ENCODE measurements at regions not wholly inside any gene's neighbourhood (a gene's known extent, or its start where the extent isn't known, plus 50 kb on each side); places are given as distances from the start of the nearest gene placed in this dataset.

DNA sequence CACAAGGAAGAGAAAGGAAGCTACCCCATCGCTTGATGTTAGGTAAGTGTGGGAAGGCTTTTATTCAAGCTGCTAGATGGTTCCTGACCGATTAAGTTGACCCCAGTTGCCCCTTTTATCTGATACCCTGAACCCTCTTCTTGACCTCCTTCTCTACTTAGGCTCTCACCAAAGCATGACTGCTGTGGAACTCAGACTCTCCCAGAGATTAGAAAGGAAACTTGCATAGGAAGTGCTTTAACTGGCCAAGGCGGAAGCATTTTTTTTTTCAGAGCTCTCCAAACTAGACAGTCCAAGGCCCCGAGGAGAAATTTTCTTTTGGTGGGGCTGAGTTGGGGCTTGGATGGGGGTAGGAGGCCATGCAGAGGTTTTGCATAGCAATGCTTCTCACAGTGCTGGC is 101.3 kb upstream of the USP24 start:
- in situ Hi-C loops (cut with MboI; ENCODE audit: low sequenced_read_pairs, unreplicated experiment), result no loop called here
- TF ChIP-seq, protein P1, sequence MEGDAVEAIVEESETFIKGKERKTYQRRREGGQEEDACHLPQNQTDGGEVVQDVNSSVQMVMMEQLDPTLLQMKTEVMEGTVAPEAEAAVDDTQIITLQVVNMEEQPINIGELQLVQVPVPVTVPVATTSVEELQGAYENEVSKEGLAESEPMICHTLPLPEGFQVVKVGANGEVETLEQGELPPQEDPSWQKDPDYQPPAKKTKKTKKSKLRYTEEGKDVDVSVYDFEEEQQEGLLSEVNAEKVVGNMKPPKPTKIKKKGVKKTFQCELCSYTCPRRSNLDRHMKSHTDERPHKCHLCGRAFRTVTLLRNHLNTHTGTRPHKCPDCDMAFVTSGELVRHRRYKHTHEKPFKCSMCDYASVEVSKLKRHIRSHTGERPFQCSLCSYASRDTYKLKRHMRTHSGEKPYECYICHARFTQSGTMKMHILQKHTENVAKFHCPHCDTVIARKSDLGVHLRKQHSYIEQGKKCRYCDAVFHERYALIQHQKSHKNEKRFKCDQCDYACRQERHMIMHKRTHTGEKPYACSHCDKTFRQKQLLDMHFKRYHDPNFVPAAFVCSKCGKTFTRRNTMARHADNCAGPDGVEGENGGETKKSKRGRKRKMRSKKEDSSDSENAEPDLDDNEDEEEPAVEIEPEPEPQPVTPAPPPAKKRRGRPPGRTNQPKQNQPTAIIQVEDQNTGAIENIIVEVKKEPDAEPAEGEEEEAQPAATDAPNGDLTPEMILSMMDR (IDR thresholded peaks at IDR 0.05; ENCODE audit: borderline replicate concordance, control extremely low read depth, extremely low read depth, insufficient read depth, missing control alignments), result no peak
- DNase-seq (ENCODE audit: low spot score), result no peak

DNA sequence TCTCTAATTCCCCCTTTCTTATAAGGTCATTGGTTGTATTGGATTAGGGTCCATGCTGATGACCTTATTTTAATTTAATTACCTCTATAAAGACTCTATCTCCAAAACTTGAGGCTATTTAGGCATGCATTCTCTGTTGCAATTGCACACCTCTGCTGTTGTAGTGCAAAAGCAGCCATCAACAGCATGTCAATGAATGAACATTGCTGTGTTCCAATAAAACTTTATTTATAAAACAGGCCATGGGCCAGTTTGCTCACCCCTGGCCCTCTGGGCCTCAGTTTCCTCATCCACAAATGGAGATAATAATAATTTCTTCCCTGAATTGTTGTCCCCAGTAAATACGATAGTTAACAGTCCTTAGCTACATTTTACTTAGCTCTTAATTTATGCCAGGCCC is 100.4 kb upstream of the USP24 start:
- in situ Hi-C loops (cut with MboI; ENCODE audit: low sequenced_read_pairs, unreplicated experiment), result no loop called here
- DNase-seq (ENCODE audit: low spot score), result no peak
- TF ChIP-seq, protein P1 (IDR thresholded peaks at IDR 0.05; ENCODE audit: borderline replicate concordance, control extremely low read depth, extremely low read depth, insufficient read depth, missing control alignments), result no peak

DNA sequence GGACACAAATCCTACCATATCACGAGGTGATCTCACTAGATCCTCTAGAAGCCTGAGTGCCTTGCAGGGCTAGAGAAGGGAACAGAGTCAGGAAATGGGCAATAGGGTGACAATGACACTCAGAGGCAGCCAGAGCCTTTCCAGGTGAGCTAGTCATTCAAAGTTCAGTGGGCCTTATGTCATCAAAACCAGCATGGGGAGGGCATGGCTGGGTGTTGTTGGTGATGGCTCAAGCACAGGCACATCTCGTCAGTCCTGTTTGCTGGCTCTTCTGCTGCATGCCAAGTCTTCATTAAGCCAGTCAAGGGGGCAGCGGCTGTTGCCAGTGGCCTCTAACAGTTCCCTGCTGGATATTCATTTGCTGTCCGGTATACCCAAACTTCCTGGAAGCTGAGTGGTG is 99.6 kb upstream of the USP24 start:
- TF ChIP-seq, protein P1 (IDR thresholded peaks at IDR 0.05; ENCODE audit: borderline replicate concordance, control extremely low read depth, extremely low read depth, insufficient read depth, missing control alignments), result no peak
- DNase-seq (ENCODE audit: low spot score), result no peak
- in situ Hi-C loops (cut with MboI; ENCODE audit: low sequenced_read_pairs, unreplicated experiment), result no loop called here

DNA sequence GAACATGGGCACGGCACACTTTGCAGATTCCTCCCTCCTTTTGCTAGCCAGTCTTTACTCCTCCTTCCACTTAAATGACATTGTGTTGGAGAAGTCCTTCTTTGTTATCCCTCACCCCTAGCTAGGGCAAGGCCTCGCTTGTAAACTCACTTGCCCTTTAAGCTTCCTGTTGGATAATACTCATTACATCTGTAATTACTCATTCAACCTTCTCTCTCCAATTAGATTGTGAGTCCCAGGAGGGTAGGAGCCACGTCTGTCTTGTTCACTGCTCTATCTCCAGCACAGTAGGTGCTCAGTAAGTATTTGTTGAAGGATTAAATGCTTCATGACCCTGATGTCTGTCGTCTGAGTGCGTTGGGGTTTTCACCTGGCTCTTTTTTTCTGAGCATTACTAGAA is 98.7 kb upstream of the USP24 start:
- in situ Hi-C loops (cut with MboI; ENCODE audit: low sequenced_read_pairs, unreplicated experiment), result no loop called here
- TF ChIP-seq, protein P1 (IDR thresholded peaks at IDR 0.05; ENCODE audit: borderline replicate concordance, control extremely low read depth, extremely low read depth, insufficient read depth, missing control alignments), result no peak
- no peak for DNase-seq (ENCODE audit: low spot score)

DNA sequence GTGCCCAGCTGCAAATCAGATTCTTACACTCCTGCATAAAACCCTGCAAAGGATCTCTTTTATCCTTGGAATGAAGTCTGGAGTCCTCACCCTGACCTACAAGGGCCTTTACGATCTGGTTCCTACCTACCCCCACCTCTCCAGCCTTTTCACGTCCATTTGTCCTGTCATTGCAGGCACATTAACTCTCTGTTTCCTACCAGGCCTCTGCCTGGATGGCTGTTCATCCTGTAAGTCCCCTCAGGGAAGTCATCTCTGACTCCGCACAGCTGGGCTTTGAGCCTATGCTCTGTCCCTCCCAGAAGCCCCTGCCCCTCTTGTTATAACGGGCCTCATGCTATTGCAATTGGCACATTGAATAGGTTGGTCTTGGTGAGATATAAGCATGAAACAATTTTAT is 96.8 kb upstream of the USP24 start:
- TF ChIP-seq, protein P1 (IDR thresholded peaks at IDR 0.05; ENCODE audit: borderline replicate concordance, control extremely low read depth, extremely low read depth, insufficient read depth, missing control alignments), result no peak
- in situ Hi-C loops (cut with MboI; ENCODE audit: low sequenced_read_pairs, unreplicated experiment), result no loop called here
- DNase-seq (ENCODE audit: low spot score), result no peak

DNA sequence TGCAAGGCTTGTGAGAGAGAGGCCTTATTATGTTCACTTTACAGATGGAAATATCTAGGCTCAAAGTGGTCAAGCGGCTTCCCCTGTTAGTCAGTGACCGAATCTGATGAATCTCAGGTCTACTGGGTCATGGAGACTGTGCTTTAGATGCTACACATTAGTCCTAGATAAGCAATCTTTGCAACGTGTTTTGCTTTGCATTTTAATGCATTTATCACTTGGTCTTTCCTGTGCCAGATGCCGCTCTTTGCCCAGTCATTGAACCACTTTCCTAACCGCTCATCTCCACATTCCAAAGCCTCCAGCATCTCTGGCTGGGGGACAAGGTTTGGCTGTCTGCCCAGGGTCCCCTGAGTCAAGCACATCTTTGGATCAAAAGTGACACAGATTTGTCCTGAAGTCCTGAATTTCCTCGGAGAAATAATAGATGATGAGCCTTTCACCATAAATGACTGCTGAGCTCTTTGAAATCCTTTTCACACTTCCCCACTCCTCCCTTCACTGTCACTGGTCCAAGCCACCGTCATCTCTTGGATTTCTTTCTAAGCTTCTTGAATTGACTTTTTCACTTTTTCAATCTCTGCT is 96.0 kb upstream of the USP24 start:
- DNase-seq (ENCODE audit: low spot score), result no peak
- TF ChIP-seq, protein P1 (IDR thresholded peaks at IDR 0.05; ENCODE audit: borderline replicate concordance, control extremely low read depth, extremely low read depth, insufficient read depth, missing control alignments), result no peak
- in situ Hi-C loops (cut with MboI; ENCODE audit: low sequenced_read_pairs, unreplicated experiment), result no loop called here

All from GM13976 (cell line).